Ureter (tissue), 1 donor: ENCODE measurements at regions not wholly inside any gene's neighbourhood (a gene's known extent, or its start where the extent isn't known, plus 50 kb on each side); places are given as distances from the start of the nearest gene placed in this dataset.

Experiments used
- DNase-seq: peaks from one replicate; pipeline ENCODE4 v3.0.0-alpha.2; 2020; ENCODE audit warnings: low spot score
- donor health status: DM: yes; HTN: yes; CAD: no.

GRCh38 chr13:74409551-74409950 lies 275.3 kb upstream of the KLF12 start:
- no peak for DNase-seq

- no peak for DNase-seq
Observed at GRCh38 chr13:74406420-74406819, 272.2 kb upstream of the KLF12 start.

DNA sequence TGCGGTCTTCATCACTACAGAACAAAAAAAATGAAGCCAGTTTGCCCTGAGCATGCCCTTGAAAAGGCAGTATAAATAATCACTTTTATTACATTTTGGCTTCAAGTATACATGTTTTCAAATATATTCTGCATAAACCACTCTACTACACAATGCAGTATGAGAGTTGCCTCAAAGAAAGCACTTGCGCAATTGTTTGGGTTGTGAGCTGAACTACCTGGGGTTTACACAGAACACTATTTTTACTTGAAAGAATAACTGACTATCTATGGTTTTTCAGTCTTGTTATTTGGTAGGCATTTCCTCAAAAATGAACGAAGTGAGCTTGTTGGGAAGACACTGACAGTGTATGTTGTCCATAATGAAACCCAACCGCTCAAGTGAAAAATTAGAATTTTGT lies 264.4 kb upstream of the KLF12 start:
- DNase-seq: no peak

GRCh38 chr13:74389056-74389455 lies 254.9 kb upstream of the KLF12 start:
- DNase-seq: no peak

GRCh38 chr13:74388626-74389025 lies 254.4 kb upstream of the KLF12 start:
- DNase-seq: no peak

GRCh38 chr13:74372511-74372910 lies 238.3 kb upstream of the KLF12 start:
- DNase-seq: no peak

GRCh38 chr13:74367193-74367592 lies 233.0 kb upstream of the KLF12 start:
- DNase-seq: no peak

DNA sequence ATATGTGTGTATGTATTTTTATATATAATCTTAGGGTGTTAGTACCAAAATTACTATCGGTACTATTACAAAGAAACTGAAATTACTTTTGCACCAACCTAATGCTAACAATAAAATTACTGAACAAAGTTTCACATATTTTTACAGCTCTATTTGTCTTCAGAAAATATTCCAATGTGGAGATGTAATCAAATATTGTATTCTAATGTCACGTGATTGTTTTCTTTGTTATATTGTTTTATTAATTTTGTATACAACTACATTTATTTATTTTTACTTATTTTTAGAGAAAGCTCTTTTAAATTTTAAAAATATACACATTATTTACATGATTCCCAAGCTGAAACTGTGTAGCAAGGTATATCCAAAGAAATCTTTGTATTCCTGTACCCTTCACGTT lies 227.1 kb upstream of the KLF12 start:
- DNase-seq: no peak

GRCh38 chr13:74346960-74347359 lies 212.8 kb upstream of the KLF12 start:
- no peak for DNase-seq

DNA sequence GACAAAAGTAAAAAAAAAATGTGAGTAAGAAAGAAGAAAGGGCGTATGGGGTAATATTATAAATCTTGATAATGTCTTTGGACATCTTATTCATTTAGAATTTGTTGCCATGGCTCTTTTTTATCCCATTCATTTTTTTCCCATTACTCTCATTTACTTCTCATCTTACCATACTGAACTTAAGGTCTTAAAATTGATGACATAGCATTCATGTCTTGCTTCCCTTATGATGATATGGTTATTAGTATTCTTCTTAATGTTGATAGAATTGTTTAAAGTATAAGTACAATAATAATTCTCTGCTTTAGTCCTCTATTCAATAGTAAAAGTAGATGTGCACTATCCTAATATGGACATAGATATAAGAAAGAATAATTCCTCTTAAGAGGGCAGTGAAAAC lies 204.1 kb upstream of the KLF12 start:
- no peak for DNase-seq

GRCh38 chr13:74336546-74336945 lies 202.3 kb upstream of the KLF12 start:
- DNase-seq: no peak

GRCh38 chr13:74335370-74335769 lies 201.2 kb upstream of the KLF12 start:
- DNase-seq: no peak

- DNase-seq: no peak
Observed at GRCh38 chr13:74329962-74330361, 195.8 kb upstream of the KLF12 start.

DNA sequence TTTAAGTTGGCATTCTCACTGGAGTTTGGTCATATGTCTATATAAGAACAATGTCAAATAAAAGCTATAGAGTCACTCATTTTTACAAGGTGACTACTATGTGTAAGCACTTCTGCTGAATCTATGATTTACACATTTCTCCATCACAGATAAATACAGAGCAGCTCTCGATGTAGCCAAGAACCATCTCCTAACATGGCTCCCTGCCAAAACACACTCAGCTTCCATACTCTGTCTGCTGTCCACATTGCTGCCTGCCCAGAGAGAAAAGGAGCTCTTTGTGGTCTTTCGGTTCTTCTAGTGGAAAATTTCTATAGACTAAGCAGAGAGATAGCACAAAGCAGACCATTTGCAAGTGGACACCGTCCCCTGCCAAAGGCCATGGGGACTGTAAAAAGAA lies 190.9 kb upstream of the KLF12 start:
- no peak for DNase-seq

GRCh38 chr13:74324338-74324737 lies 190.1 kb upstream of the KLF12 start:
- no peak for DNase-seq

DNA sequence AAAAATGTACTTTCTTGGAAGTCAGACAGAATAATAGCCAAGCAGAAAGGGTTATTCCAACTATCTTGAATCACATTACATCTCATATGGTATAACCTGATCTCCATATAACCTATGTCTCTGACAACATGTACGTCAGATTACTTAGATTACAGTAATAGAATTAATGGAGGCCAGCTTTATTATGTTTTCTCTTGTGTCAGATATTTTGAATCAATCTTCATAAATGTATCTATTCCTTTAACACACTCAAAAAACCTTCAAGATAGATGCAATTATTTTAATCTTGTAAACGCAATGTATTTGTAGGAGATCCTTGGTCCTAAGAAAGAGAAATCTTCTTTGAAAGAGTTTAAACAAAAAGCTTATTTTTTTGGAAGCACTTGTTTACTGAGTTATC lies 188.4 kb upstream of the KLF12 start:
- no peak for DNase-seq

DNA sequence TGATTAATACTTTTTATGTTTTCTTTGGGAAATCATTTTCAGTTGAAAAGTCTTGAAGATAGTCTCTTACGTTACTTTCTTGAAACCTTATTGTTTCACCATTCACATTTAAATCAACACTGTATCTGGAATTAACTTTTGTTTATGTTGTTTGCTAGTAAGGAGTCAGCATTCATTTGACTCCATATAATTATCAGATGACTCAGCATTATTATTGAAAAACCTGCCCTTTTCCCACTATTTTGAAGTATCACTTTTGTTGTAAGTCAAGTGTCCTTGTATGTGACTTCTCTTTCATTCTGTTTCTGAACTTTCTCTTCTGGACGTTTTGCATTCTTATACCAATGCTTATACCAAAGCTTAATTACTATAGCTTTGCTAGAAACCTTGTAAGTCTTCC lies 186.1 kb upstream of the KLF12 start:
- DNase-seq: no peak

DNA sequence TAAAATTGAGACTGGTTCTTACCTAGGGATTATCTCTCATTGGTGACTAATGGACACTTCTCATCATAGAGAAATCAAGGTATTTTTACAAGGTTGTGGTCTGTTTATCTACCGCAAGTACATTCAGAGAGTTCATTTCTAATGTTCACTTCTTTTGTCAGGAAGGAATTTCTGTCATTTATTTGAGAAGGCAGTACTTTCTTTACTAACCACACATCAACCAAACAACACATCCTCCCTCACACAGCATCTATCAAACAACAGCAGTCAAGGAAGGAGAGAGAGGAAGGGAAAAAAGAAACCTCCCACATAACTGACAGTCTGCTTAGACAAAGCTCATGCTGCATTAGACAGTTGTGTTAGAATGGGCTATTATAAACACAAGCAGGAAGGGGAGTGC lies 182.3 kb upstream of the KLF12 start:
- DNase-seq: no peak

DNA sequence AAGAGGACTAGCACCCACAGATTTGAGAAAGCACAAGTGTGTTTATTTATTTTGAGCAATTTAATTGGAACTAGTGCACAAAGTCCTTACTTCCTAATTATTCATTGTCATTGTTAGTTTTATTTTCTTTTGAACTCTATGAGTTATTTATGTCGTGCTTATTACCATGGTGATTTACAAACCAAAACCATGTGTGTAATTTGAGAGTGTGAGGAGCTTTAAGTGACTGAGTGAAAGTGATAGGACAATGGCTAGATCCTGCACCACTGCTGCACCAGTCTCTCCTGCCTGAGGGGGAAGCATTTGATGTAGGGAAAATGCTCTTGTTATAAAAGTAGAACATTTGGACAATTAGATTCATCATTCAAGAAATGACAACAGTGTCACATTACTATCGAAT lies 172.3 kb upstream of the KLF12 start:
- no peak for DNase-seq

DNA sequence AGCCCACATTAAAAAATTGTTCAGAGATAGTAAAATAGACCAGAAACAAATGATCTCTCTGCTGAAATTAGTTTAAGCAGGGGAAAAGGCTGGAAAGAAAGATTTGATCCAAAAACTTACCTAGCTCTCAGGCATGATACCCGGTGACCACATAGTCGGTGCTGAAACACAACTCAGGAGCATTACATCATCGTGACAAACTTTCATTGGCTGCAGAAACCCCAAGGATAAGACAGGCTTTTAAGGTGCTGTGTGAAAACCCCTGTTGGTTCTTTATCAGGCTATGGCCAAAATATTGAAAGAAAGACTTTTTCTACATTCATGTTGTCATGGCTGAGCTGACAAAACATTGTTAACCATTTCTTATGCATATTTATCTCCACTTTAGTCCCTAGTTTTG lies 171.7 kb upstream of the KLF12 start:
- DNase-seq: no peak

GRCh38 chr13:74301258-74301935 lies 167.2 kb upstream of the KLF12 start:
- DNase-seq: no peak

GRCh38 chr13:74300162-74300561 lies 166.0 kb upstream of the KLF12 start:
- no peak for DNase-seq

DNA sequence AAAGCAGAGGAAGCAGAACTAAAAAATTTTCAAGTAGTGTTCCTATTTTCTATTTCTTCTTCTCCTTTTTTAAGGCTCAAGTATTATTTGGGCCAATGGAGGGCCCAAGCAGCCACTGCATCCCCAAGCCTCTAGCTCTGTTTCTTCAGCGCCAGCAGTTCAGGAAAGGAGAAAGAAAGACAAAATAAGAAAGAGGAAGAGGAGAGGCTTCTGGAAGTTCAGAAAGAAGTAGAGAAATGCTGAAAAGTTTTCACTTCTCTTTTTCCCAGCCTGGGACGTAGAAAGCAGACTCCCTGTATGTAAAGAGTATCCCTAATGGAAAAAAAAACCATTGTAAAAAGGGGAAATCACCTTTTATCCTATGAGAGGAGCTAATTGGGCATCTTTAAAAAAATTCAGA lies 165.5 kb upstream of the KLF12 start:
- DNase-seq: no peak

GRCh38 chr13:74298923-74299322 lies 164.7 kb upstream of the KLF12 start:
- DNase-seq: no peak
